SK-N-SH (cell line): ENCODE measurements at regions not wholly inside any gene's neighbourhood (a gene's known extent, or its start where the extent isn't known, plus 50 kb on each side); places are given as distances from the start of the nearest gene placed in this dataset.

Source experiments
- CTCF ChIP-seq: fragments of 200-600 bp; sonication (generic); IDR thresholded peaks from 2 replicates; pipeline ENCODE4 v1.6.1; 2017; ENCODE audit warnings: antibody characterized with exemption, mild to moderate bottlenecking, moderate library complexity
- EP300 ChIP-seq, 2 experiments: IDR thresholded peaks; 2 replicates each; pipeline versions ENCODE4 v1.4.0 to v1.6.1; 2012; ENCODE audit warnings: borderline replicate concordance in 1 of 2, low read depth in 1 of 2, low read length in 1 of 2
- GATA2 ChIP-seq: sonication (generic); formaldehyde crosslinking; IDR thresholded peaks from 2 replicates; pipeline ENCODE4 v1.5.0; 2020; ENCODE audit warnings: mild to moderate bottlenecking, missing genetic modification reagents
- TAF1 ChIP-seq: IDR thresholded peaks from 2 replicates; pipeline ENCODE4 v1.6.1; 2012; ENCODE audit warnings: low read depth, mild to moderate bottlenecking, low read length, moderate library complexity, borderline replicate concordance
- TEAD4 ChIP-seq: IDR thresholded peaks from 2 replicates; pipeline ENCODE4 v1.4.0; 2012; ENCODE audit warnings: mild to moderate bottlenecking, borderline replicate concordance; ENCODE audit not compliant: insufficient read depth
- TF ChIP-seq, protein P1 (sequence below): IDR thresholded peaks from 2 replicates; pipeline ENCODE4 v1.4.0; 2012; ENCODE audit warnings: low read depth

- no peak for TF ChIP-seq TAF1
- no peak for TF ChIP-seq CTCF
- TF ChIP-seq GATA2 (CRISPR knock-in tag) = no peak
- no peak for TF ChIP-seq EP300 (IDR thresholded peaks at IDR 0.05; ENCODE audit: borderline replicate concordance in 1 of 2, low read depth in 1 of 2, low read length in 1 of 2)
- TF ChIP-seq, protein P1, sequence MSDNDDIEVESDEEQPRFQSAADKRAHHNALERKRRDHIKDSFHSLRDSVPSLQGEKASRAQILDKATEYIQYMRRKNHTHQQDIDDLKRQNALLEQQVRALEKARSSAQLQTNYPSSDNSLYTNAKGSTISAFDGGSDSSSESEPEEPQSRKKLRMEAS = no peak
- no peak for TF ChIP-seq TEAD4
Observed at GRCh38 chrX:100120956-100121355, 289.1 kb downstream of the PCDH19 start.
